ENCODE measurements at regions not wholly inside any gene's neighbourhood (a gene's known extent, or its start where the extent isn't known, plus 50 kb on each side); places are given as distances from the start of the nearest gene placed in this dataset.

- TF ChIP-seq CTCF (IDR thresholded peaks at IDR 0.05 in 2 of 3, conservative IDR thresholded peaks at IDR 0.05 in 1 of 3; ENCODE audit: borderline replicate concordance in 1 of 3, insufficient read depth in 1 of 3, low read depth in 2 of 3, low read length in 2 of 3) (no peak), MAX (IDR thresholded peaks at IDR 0.05) (no peak), EGR1 (IDR thresholded peaks at IDR 0.05; ENCODE audit: low read depth) (no peak), POLR2A (IDR thresholded peaks at IDR 0.05; ENCODE audit: borderline replicate concordance, extremely low read depth, insufficient read depth, insufficient read length) (no peak), POLR2AphosphoS5 (IDR thresholded peaks at IDR 0.05; ENCODE audit: low read depth, low read length) (no peak), EZH2 (IDR thresholded peaks at IDR 0.05) (no peak), ZFX (IDR thresholded peaks at IDR 0.05) (no peak), YY1 (IDR thresholded peaks at IDR 0.05; ENCODE audit: extremely low read depth, insufficient replicate concordance, low read depth, low read length) (no peak)
- TF ChIP-seq, protein P1, sequence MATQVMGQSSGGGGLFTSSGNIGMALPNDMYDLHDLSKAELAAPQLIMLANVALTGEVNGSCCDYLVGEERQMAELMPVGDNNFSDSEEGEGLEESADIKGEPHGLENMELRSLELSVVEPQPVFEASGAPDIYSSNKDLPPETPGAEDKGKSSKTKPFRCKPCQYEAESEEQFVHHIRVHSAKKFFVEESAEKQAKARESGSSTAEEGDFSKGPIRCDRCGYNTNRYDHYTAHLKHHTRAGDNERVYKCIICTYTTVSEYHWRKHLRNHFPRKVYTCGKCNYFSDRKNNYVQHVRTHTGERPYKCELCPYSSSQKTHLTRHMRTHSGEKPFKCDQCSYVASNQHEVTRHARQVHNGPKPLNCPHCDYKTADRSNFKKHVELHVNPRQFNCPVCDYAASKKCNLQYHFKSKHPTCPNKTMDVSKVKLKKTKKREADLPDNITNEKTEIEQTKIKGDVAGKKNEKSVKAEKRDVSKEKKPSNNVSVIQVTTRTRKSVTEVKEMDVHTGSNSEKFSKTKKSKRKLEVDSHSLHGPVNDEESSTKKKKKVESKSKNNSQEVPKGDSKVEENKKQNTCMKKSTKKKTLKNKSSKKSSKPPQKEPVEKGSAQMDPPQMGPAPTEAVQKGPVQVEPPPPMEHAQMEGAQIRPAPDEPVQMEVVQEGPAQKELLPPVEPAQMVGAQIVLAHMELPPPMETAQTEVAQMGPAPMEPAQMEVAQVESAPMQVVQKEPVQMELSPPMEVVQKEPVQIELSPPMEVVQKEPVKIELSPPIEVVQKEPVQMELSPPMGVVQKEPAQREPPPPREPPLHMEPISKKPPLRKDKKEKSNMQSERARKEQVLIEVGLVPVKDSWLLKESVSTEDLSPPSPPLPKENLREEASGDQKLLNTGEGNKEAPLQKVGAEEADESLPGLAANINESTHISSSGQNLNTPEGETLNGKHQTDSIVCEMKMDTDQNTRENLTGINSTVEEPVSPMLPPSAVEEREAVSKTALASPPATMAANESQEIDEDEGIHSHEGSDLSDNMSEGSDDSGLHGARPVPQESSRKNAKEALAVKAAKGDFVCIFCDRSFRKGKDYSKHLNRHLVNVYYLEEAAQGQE (IDR thresholded peaks at IDR 0.05; ENCODE audit: low read depth) = no peak
These were observed 155.1 kb downstream of the RND3 start for GRCh38 chr2:150332383-150332782.
